ENCODE measurements at regions not wholly inside any gene's neighbourhood (a gene's known extent, or its start where the extent isn't known, plus 50 kb on each side); places are given as distances from the start of the nearest gene placed in this dataset.

DNA sequence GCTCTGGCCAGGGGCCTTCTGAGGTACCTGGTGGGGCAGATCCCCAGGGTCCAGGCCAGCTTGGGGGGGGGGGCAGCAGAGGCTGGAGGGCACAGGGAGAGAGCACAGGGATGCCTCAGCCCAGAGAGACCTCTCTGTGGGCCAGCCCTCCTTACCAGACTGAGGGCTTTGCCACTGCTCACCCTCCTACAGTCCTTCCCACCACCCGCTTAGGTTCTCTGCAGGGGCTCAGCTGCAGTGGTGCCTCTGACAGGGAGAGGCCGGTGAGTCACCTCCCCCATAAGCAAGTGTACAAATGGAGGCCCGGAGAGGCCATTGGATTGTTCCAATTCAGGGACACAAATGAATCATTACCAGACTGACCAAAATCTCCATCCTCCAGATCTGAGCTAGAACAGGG is 68.1 kb upstream of the LMO1 start:
- no peak overlapping the region for H3K4me3 ChIP-seq (ENCODE audit: low read depth, low read length)
- peak; percentile 46 for DNase-seq (ENCODE audit: low read depth)
- TF ChIP-seq CTCF (IDR thresholded peaks at IDR 0.05; ENCODE audit: low read depth, low read length) (no peak), POLR2A (IDR thresholded peaks at IDR 0.05; ENCODE audit: extremely low read depth, insufficient read length) (no peak), MYC (IDR thresholded peaks at IDR 0.05; ENCODE audit: low read depth, low read length) (no peak)
- TF ChIP-seq, protein P1, sequence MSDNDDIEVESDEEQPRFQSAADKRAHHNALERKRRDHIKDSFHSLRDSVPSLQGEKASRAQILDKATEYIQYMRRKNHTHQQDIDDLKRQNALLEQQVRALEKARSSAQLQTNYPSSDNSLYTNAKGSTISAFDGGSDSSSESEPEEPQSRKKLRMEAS (IDR thresholded peaks at IDR 0.05; ENCODE audit: low read depth, low read length): no peak

DNA sequence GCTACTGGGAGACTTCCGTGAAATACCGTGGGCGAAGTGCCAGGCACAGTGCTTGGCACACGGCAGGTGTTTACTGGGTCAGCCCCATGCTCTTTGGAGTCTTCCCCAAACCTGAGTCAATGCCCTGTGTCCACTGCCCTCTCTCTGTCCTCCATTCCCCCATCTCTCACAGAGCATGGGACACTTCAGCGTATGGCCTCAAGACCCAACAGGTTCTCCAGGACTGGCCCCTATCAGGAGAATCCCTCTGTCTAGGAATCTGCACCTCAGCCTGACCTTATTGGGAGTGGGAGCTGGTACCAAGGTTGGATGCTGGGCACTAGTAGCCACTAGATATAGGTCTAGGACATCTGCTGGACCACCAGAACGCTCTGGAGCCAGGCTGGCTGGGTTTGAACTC is 67.2 kb upstream of the LMO1 start:
- no peak overlapping the region for H3K4me3 ChIP-seq (ENCODE audit: low read depth, low read length)
- no peak for DNase-seq (ENCODE audit: low read depth)
- TF ChIP-seq POLR2A (IDR thresholded peaks at IDR 0.05; ENCODE audit: extremely low read depth, insufficient read length) (no peak), MYC (IDR thresholded peaks at IDR 0.05; ENCODE audit: low read depth, low read length) (no peak), CTCF (IDR thresholded peaks at IDR 0.05; ENCODE audit: low read depth, low read length) (no peak)
- TF ChIP-seq, protein P1 (IDR thresholded peaks at IDR 0.05; ENCODE audit: low read depth, low read length): no peak

DNA sequence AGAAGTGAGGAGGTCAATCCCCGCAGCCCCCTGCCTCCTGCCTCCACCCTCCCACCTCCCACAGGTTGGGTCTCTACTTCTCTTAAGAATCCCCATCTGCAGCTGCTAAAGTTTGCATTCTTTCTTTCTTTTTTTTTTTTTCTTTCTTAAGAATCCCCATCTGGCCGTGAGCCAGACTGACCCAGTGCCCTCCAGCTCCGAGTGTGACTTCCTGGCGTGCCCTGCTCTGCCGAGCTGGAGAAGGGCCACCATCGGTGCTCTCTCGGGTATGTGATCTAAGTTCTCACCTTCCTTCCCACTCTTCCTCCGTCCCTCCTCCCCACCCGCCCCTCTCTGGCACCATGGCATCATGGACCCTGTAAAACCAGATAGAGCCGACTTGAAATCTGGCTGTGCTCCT is 66.7 kb upstream of the LMO1 start:
- no peak for DNase-seq (ENCODE audit: low read depth)
- H3K4me3 ChIP-seq (ENCODE audit: low read depth, low read length): no peak overlapping the region
- TF ChIP-seq POLR2A (IDR thresholded peaks at IDR 0.05; ENCODE audit: extremely low read depth, insufficient read length) (no peak), CTCF (IDR thresholded peaks at IDR 0.05; ENCODE audit: low read depth, low read length) (no peak), MYC (IDR thresholded peaks at IDR 0.05; ENCODE audit: low read depth, low read length) (no peak)
- TF ChIP-seq, protein P1 (IDR thresholded peaks at IDR 0.05; ENCODE audit: low read depth, low read length): no peak

DNA sequence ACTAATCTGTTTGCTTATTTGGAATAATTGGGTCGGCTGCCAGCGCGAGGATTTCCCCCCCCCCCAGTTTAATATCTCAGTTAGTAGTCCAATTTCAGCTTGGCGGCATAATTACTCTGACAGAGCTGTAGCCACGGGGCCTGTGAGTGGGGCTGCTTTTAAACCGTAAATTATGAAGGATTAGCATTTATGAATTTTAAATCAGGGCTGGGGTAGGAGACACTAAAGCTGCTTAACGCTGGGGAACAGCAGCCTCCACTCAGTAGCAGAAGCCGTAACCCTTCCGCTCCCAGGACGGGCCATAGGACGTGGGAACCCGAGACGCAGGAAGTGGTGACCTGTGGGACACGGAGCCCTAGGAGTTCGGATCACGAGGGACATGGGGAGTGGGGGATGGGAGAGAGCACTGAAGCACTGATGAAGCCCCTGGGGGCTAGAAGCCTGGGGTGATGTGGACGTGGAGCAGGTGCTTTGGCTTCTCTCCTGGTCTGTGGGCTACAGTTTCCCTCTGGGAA is 66.2 kb upstream of the LMO1 start:
- TF ChIP-seq, protein P1 (IDR thresholded peaks at IDR 0.05; ENCODE audit: low read depth, low read length): no peak
- TF ChIP-seq POLR2A (IDR thresholded peaks at IDR 0.05; ENCODE audit: extremely low read depth, insufficient read length) (no peak), MYC (IDR thresholded peaks at IDR 0.05; ENCODE audit: low read depth, low read length) (no peak), CTCF (IDR thresholded peaks at IDR 0.05; ENCODE audit: low read depth, low read length) (no peak)
- no peak for DNase-seq (ENCODE audit: low read depth)
- no peak overlapping the region for H3K4me3 ChIP-seq (ENCODE audit: low read depth, low read length)

DNA sequence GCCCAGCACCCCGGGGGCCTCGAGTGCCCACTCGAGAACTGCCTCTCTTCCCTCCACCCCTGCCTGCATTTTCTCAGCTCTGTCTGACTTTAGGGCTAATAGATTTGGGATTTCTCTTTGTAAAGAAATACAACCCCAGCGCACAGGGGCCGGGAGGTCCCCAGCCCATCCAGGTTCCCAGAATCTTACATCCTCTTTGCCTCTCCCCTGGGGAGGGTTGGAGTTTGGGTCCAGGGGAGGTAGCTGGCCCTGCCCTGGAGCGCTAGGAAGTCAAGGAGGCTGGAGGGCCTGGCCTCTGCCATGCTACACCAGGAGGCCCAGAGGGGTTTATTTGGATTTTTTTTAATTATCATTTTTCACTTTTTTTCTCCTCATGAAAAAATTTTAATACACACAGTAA is 65.7 kb upstream of the LMO1 start:
- H3K4me3 ChIP-seq (ENCODE audit: low read depth, low read length): no peak overlapping the region
- no peak for DNase-seq (ENCODE audit: low read depth)
- TF ChIP-seq, protein P1 (IDR thresholded peaks at IDR 0.05; ENCODE audit: low read depth, low read length): no peak
- TF ChIP-seq POLR2A (IDR thresholded peaks at IDR 0.05; ENCODE audit: extremely low read depth, insufficient read length): no peak
- TF ChIP-seq MYC (IDR thresholded peaks at IDR 0.05; ENCODE audit: low read depth, low read length): no peak
- no peak for TF ChIP-seq CTCF (IDR thresholded peaks at IDR 0.05; ENCODE audit: low read depth, low read length)
